ENCODE measurements at regions not wholly inside any gene's neighbourhood (a gene's known extent, or its start where the extent isn't known, plus 50 kb on each side); places are given as distances from the start of the nearest gene placed in this dataset.

- no peak overlapping the region for H3K9ac ChIP-seq
- 0 out of 2 replicates have a peak, but pooled peaks cover 3% of the 10 kb centered on the region for H3F3A ChIP-seq (ENCODE audit: insufficient read depth)
- TF ChIP-seq EZH2phosphoT487 (IDR thresholded peaks at IDR 0.05; ENCODE audit: insufficient read depth, low read depth), result no peak
- TF ChIP-seq EZH2 (IDR thresholded peaks at IDR 0.05; ENCODE audit: insufficient read depth, poor library complexity, severe bottlenecking), result no peak
- no peak overlapping the region for H3K27ac ChIP-seq
- H3K9me3 ChIP-seq (ENCODE audit: low read depth), result no peaks in the 10 kb centered on the region
- H3K9me2 ChIP-seq (ENCODE audit: insufficient read depth), result no peaks in the 10 kb centered on the region
- peaks cover 2% of the 10 kb centered on the region; the same call in 1 of the 2 replicates for H3K4me1 ChIP-seq (ENCODE audit: insufficient read depth)
- no peak overlapping the region for H3K4me2 ChIP-seq (ENCODE audit: unreplicated experiment)
- in situ Hi-C loops (cut with MboI), result no loop called here
- WGBS, 2 experiments (ENCODE audit: low coverage in 1 of 2, low lambda C conversion rate in 2 of 2, missing lambda C conversion rate in 2 of 2), result 87 to 90% methylated on average over 5 of the region's 5 CpGs
- H4K20me1 ChIP-seq (ENCODE audit: insufficient read depth), result no peaks in the 10 kb centered on the region
- H3K27me3 ChIP-seq (replicated peaks; ENCODE audit: insufficient read depth), result no peaks in the 10 kb centered on the region
- H3K4me3 ChIP-seq, result no peak overlapping the region
- H3K36me3 ChIP-seq (ENCODE audit: low read depth), result no peaks in the 10 kb centered on the region
- no peaks in the 10 kb centered on the region for H3K79me2 ChIP-seq (ENCODE audit: insufficient read depth)
- no peak for DNase-seq
- H2AFZ ChIP-seq, result peak overlapping the region; percentile 18; the same call in 1 of the 2 replicates
Observed at GRCh38 chr7:81420526-81421226, 349.2 kb downstream of the HGF start.

GRCh38 chr7:81419731-81420130 lies 350.1 kb downstream of the HGF start:
- Histone ChIP-seq H3K4me2 (ENCODE audit: unreplicated experiment) (no peak overlapping the region), H4K20me1 (ENCODE audit: insufficient read depth) (no peaks in the 10 kb centered on the region), H3K4me3 (no peak overlapping the region), H3F3A (ENCODE audit: insufficient read depth) (peaks cover 10% of the 10 kb centered on the region; the same call in 1 of the 2 replicates), H3K4me1 (ENCODE audit: insufficient read depth) (peaks cover 11% of the 10 kb centered on the region), H3K27me3 (replicated peaks; ENCODE audit: insufficient read depth) (no peaks in the 10 kb centered on the region), H3K9me2 (ENCODE audit: insufficient read depth) (no peaks in the 10 kb centered on the region), H3K79me2 (ENCODE audit: insufficient read depth) (no peaks in the 10 kb centered on the region), H2AFZ (no peak overlapping the region), H3K9me3 (ENCODE audit: low read depth) (no peaks in the 10 kb centered on the region), H3K27ac (no peak overlapping the region), H3K9ac (no peak overlapping the region), H3K36me3 (ENCODE audit: low read depth) (no peaks in the 10 kb centered on the region)
- in situ Hi-C loops (cut with MboI), result no loop called here
- TF ChIP-seq EZH2 (IDR thresholded peaks at IDR 0.05; ENCODE audit: insufficient read depth, poor library complexity, severe bottlenecking) (no peak), EZH2phosphoT487 (IDR thresholded peaks at IDR 0.05; ENCODE audit: insufficient read depth, low read depth) (no peak)
- DNase-seq, result no peak

- TF ChIP-seq EZH2phosphoT487 (IDR thresholded peaks at IDR 0.05; ENCODE audit: insufficient read depth, low read depth) (no peak), EZH2 (IDR thresholded peaks at IDR 0.05; ENCODE audit: insufficient read depth, poor library complexity, severe bottlenecking) (no peak)
- peaks cover 16% of the 10 kb centered on the region for H3K4me1 ChIP-seq (ENCODE audit: insufficient read depth)
- no peaks in the 10 kb centered on the region for H3K79me2 ChIP-seq (ENCODE audit: insufficient read depth)
- no peaks in the 10 kb centered on the region for H3K9me3 ChIP-seq (ENCODE audit: low read depth)
- H3K27me3 ChIP-seq (replicated peaks; ENCODE audit: insufficient read depth), result no peaks in the 10 kb centered on the region
- no peak overlapping the region for H3K4me2 ChIP-seq (ENCODE audit: unreplicated experiment)
- no peak for DNase-seq
- 50 to 76% methylated on average over 1 of the region's 1 CpG for WGBS, 2 experiments (ENCODE audit: low coverage in 1 of 2, low lambda C conversion rate in 2 of 2, missing lambda C conversion rate in 2 of 2)
- no peak overlapping the region for H3K4me3 ChIP-seq
- in situ Hi-C loops (cut with MboI), result no loop called here
- no peak overlapping the region for H3K27ac ChIP-seq
- H3K36me3 ChIP-seq (ENCODE audit: low read depth), result no peaks in the 10 kb centered on the region
- H3K9ac ChIP-seq, result no peak overlapping the region
- peaks cover 6% of the 10 kb centered on the region; the same call in 1 of the 2 replicates for H3K9me2 ChIP-seq (ENCODE audit: insufficient read depth)
- H3F3A ChIP-seq (ENCODE audit: insufficient read depth), result peaks cover 17% of the 10 kb centered on the region; the same call in 1 of the 2 replicates
- peak overlapping the region; percentile 15; the same call in 1 of the 2 replicates for H2AFZ ChIP-seq
- H4K20me1 ChIP-seq (ENCODE audit: insufficient read depth), result no peaks in the 10 kb centered on the region
Observed at GRCh38 chr7:81416659-81417058, 353.2 kb downstream of the HGF start.

GRCh38 chr7:81415181-81415580 lies 354.7 kb downstream of the HGF start:
- H3K9me3 ChIP-seq (ENCODE audit: low read depth), result no peaks in the 10 kb centered on the region
- TF ChIP-seq EZH2 (IDR thresholded peaks at IDR 0.05; ENCODE audit: insufficient read depth, poor library complexity, severe bottlenecking), result no peak
- no peak for TF ChIP-seq EZH2phosphoT487 (IDR thresholded peaks at IDR 0.05; ENCODE audit: insufficient read depth, low read depth)
- peaks cover 6% of the 10 kb centered on the region; the same call in 1 of the 2 replicates for H3K9me2 ChIP-seq (ENCODE audit: insufficient read depth)
- no peaks in the 10 kb centered on the region for H4K20me1 ChIP-seq (ENCODE audit: insufficient read depth)
- no peaks in the 10 kb centered on the region for H3K27me3 ChIP-seq (replicated peaks; ENCODE audit: insufficient read depth)
- H3K27ac ChIP-seq, result peak overlapping the region; percentile 20
- H3F3A ChIP-seq (ENCODE audit: insufficient read depth), result peaks cover 17% of the 10 kb centered on the region; the same call in 1 of the 2 replicates
- no peaks in the 10 kb centered on the region for H3K79me2 ChIP-seq (ENCODE audit: insufficient read depth)
- peaks cover 16% of the 10 kb centered on the region for H3K4me1 ChIP-seq (ENCODE audit: insufficient read depth)
- no peak overlapping the region for H3K4me3 ChIP-seq
- in situ Hi-C loops (cut with MboI), result no loop called here
- peak overlapping the region; percentile 44 for H2AFZ ChIP-seq
- no peak overlapping the region for H3K9ac ChIP-seq
- H3K36me3 ChIP-seq (ENCODE audit: low read depth), result no peaks in the 10 kb centered on the region
- WGBS, 2 experiments (ENCODE audit: low coverage in 1 of 2, low lambda C conversion rate in 2 of 2, missing lambda C conversion rate in 2 of 2), result 0 to 10% methylated on average over 1 of the region's 1 CpG
- DNase-seq, result peak; percentile 57
- peak overlapping the region; percentile 14 for H3K4me2 ChIP-seq (ENCODE audit: unreplicated experiment)
